Testis (tissue), 2 donors: ENCODE measurements at regions not wholly inside any gene's neighbourhood (a gene's known extent, or its start where the extent isn't known, plus 50 kb on each side); places are given as distances from the start of the nearest gene placed in this dataset.

Experiments used
- DNase-seq: peaks from one replicate; pipeline ENCODE4 v3.0.0-alpha.2; 2019
- H3K27ac ChIP-seq, 2 donors: fragments of 200-600 bp; sonication (generic); one replicate each; pipeline ENCODE4 v1.5.1; 2019
- H3K27me3 ChIP-seq: fragments of 200-600 bp; sonication (generic); one replicate; pipeline ENCODE4 v1.5.1; 2019
- H3K36me3 ChIP-seq: fragments of 200-600 bp; sonication (generic); one replicate; pipeline ENCODE4 v1.5.1; 2017; ENCODE audit warnings: low read depth; ENCODE audit errors: missing control alignments
- H3K4me1 ChIP-seq: fragments of 200-600 bp; sonication (generic); one replicate; pipeline ENCODE4 v1.5.1; 2019
- H3K4me3 ChIP-seq, 2 donors: fragments of 200-600 bp; sonication (generic); one replicate each; pipeline ENCODE4 v1.5.1; 2017 to 2019
- H3K9me3 ChIP-seq: fragments of 200-600 bp; sonication (generic); one replicate; pipeline ENCODE4 v1.5.1; 2017
- CTCF ChIP-seq, 3 experiments: fragments of 450-650 bp in 2 of 3; fragments of 200-600 bp in 1 of 3; sonication (generic) in 1 of 3; IDR thresholded peaks; one replicate each; pipeline ENCODE4 v1.5.1; 2016 to 2019; ENCODE audit warnings: antibody characterized with exemption in 3 of 3, mild to moderate bottlenecking in 2 of 3, moderate library complexity in 1 of 3
- POLR2A ChIP-seq: fragments of 450-650 bp; IDR thresholded peaks from one replicate; pipeline ENCODE4 v1.6.1; 2017; ENCODE audit warnings: antibody characterized with exemption, mild to moderate bottlenecking, moderate library complexity
- WGBS, 2 donors: methylation state at CpG; one replicate each; pipeline ENCODE4 v1.1.5; 2018; 5-methylcytosine and 5-hydroxymethylcytosine counted together
- intact Hi-C: fragments of 100-400 bp; cut with DNase I; formaldehyde crosslinking; loops from one replicate; pipeline ENCODE4 v1.15.1; 2023; ENCODE audit warnings: low total_unique reads

DNA sequence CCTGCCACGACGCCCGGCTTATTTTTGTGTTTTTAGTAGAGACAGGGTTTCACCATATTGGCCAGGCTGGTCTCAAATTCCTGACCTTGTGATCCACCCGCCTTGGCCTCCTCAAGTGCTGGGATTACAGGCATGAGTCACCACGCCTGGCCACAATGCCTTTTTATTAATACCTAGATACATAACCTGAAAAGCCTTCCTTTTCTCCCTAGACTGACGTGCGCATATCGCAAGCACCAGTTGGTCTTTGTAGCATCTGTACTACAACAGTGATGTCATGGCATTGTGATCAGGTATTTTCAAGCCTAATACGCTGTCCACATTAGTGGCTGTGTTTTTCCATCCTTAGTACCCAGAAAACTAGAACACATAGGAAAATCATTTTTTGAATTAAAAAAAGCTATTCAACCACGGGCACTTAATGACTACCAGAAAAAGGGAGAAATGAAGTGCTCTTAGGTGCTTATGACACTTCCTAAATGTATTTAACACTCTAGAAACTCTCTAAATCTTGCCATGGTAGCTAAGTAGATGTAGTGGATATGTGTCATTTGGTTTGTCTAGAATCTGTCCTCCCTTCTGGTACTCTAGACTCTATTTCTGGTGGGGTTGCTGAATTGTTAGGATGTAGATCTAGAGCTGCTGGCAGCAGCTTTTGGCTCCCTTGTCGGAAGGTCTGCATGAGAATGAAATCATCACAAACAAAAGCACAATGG is 707.8 kb downstream of the STIM2 start:
- Histone ChIP-seq H3K4me1 (no peaks in the 10 kb centered on the region), H3K9me3 (no peaks in the 10 kb centered on the region), H3K4me3 (no peak overlapping the region), H3K27ac (no peak overlapping the region), H3K36me3 (no peaks in the 10 kb centered on the region), H3K27me3 (no peaks in the 10 kb centered on the region)
- TF ChIP-seq POLR2A: no peak
- no peak for TF ChIP-seq CTCF (IDR thresholded peaks at IDR 0.05)
- DNase-seq: no peak
- intact Hi-C loops: no loop called here
- WGBS, 2 donors: 84 to 85% methylated on average over 11 of the region's 11 CpGs

- no peak for DNase-seq
- WGBS, 2 donors: 82 to 83% methylated on average over 2 of the region's 2 CpGs
Measured at GRCh38 chr4:27568952-27569319, 708.3 kb downstream of the STIM2 start.

GRCh38 chr4:27574743-27575142 is 714.1 kb downstream of the STIM2 start:
- DNase-seq: no peak
- intact Hi-C loops: no loop called here
- no peak overlapping the region for H3K27ac ChIP-seq
- H3K36me3 ChIP-seq: no peaks in the 10 kb centered on the region
- 72 to 79% methylated on average over 5 of the region's 5 CpGs for WGBS, 2 donors
- no peaks in the 10 kb centered on the region for H3K27me3 ChIP-seq
- no peaks in the 10 kb centered on the region for H3K4me1 ChIP-seq
- no peaks in the 10 kb centered on the region for H3K9me3 ChIP-seq
- H3K4me3 ChIP-seq: no peak overlapping the region
- TF ChIP-seq POLR2A (no peak), CTCF (IDR thresholded peaks at IDR 0.05) (no peak)

More at GRCh38 chr4:27568952-27569319, 708.3 kb downstream of the STIM2 start:
- Histone ChIP-seq H3K36me3 (no peaks in the 10 kb centered on the region), H3K27me3 (no peaks in the 10 kb centered on the region), H3K4me3 (no peak overlapping the region), H3K4me1 (no peaks in the 10 kb centered on the region), H3K27ac (no peak overlapping the region), H3K9me3 (no peaks in the 10 kb centered on the region)
- no peak for TF ChIP-seq CTCF (IDR thresholded peaks at IDR 0.05)
- no peak for TF ChIP-seq POLR2A
- intact Hi-C loops: no loop called here

DNA sequence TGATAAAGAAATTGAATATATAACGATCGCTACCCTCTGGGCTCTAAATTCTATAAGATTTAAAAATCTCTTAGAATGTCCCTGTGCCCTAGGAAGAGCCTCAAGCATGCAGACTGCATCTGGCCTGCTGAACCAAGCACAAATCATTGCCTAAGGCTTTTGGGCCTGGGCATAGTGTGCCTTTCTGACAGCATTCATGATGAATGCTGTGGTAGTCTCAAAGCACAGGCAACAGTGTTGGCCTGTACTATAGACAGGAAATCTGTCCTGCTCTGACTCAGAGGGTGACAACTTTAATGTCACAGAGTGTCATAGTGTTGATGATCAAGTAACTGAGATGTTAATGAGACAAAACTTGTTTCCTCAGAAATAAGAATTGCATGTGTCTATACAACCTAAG is 717.3 kb downstream of the STIM2 start:
- DNase-seq: no peak
- 63 to 65% methylated on average over 2 of the region's 2 CpGs for WGBS, 2 donors
- no peak for TF ChIP-seq CTCF (IDR thresholded peaks at IDR 0.05)
- TF ChIP-seq POLR2A: no peak
- Histone ChIP-seq H3K4me1 (no peaks in the 10 kb centered on the region), H3K9me3 (no peaks in the 10 kb centered on the region), H3K36me3 (no peaks in the 10 kb centered on the region), H3K27me3 (no peaks in the 10 kb centered on the region), H3K27ac (no peak overlapping the region), H3K4me3 (no peak overlapping the region)
- intact Hi-C loops: no loop called here

- Histone ChIP-seq H3K4me1 (no peaks in the 10 kb centered on the region), H3K9me3 (no peaks in the 10 kb centered on the region), H3K27me3 (no peaks in the 10 kb centered on the region), H3K4me3 (no peak overlapping the region), H3K27ac (no peak overlapping the region), H3K36me3 (no peaks in the 10 kb centered on the region)
- no peak for TF ChIP-seq CTCF (IDR thresholded peaks at IDR 0.05)
- TF ChIP-seq POLR2A: no peak
- WGBS, 2 donors: 59 to 60% methylated on average over 6 of the region's 6 CpGs
- intact Hi-C loops: no loop called here
- DNase-seq: no peak
Measured at GRCh38 chr4:27592738-27593137, 732.1 kb downstream of the STIM2 start.
